PFSK-1 (cell line): ENCODE measurements at regions not wholly inside any gene's neighbourhood (a gene's known extent, or its start where the extent isn't known, plus 50 kb on each side); places are given as distances from the start of the nearest gene placed in this dataset.

Experiments
- FOXP2 ChIP-seq: optimal IDR thresholded peaks from 2 replicates; pipeline ENCODE3; 2011; ENCODE audit warnings: borderline replicate concordance, control low read depth, inconsistent platforms; ENCODE audit not compliant: insufficient read depth; ENCODE audit errors: extremely low read length, extremely low read depth
- POLR2AphosphoS5 ChIP-seq: IDR thresholded peaks from 2 replicates; pipeline ENCODE4 v1.6.1; 2012; ENCODE audit warnings: low read depth, mild to moderate bottlenecking, control low read depth, low read length, moderate library complexity
- SIN3A ChIP-seq: IDR thresholded peaks from 2 replicates; pipeline ENCODE4 v1.6.1; 2012; ENCODE audit warnings: mild to moderate bottlenecking, low read length, moderate library complexity, borderline replicate concordance; ENCODE audit not compliant: insufficient read depth
- TAF1 ChIP-seq: IDR thresholded peaks from 2 replicates; pipeline ENCODE4 v1.6.1; 2012; ENCODE audit warnings: low read length, control low read depth, borderline replicate concordance; ENCODE audit not compliant: insufficient read depth
- TF ChIP-seq, protein P1 (sequence below), 2 experiments: IDR thresholded peaks; 2 replicates each; pipeline versions ENCODE4 v1.6.1 to v1.8.0; 2011 to 2012; ENCODE audit warnings: low read depth in 2 of 2, low read length in 2 of 2, control low read depth in 1 of 2, inconsistent platforms in 1 of 2, mild to moderate bottlenecking in 1 of 2, moderate library complexity in 1 of 2; ENCODE audit not compliant: insufficient read depth in 1 of 2

DNA sequence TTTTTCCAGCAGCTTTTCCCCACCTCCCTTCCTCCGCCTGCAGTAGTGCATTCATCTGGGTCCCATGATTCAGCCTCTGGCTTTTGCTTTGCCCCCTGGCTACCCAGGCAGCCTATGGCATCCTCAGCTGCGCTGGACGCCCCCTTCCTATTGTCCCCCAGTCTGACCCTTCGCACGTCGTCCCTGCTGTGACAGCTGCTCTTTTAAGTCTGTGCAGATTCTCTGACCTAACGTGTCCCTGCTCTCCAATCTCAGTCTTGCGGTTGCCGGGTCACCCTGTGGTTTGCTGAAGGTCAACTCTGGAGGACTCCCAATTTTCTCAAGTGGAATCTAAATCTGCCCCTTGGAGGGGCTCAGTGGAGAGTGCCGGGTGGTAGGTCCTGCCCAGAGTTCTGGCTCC is 294.3 kb downstream of the CDC5L start:
- TF ChIP-seq FOXP2 (no peak), TAF1 (no peak), POLR2AphosphoS5 (no peak), SIN3A (no peak)
- TF ChIP-seq, protein P1, sequence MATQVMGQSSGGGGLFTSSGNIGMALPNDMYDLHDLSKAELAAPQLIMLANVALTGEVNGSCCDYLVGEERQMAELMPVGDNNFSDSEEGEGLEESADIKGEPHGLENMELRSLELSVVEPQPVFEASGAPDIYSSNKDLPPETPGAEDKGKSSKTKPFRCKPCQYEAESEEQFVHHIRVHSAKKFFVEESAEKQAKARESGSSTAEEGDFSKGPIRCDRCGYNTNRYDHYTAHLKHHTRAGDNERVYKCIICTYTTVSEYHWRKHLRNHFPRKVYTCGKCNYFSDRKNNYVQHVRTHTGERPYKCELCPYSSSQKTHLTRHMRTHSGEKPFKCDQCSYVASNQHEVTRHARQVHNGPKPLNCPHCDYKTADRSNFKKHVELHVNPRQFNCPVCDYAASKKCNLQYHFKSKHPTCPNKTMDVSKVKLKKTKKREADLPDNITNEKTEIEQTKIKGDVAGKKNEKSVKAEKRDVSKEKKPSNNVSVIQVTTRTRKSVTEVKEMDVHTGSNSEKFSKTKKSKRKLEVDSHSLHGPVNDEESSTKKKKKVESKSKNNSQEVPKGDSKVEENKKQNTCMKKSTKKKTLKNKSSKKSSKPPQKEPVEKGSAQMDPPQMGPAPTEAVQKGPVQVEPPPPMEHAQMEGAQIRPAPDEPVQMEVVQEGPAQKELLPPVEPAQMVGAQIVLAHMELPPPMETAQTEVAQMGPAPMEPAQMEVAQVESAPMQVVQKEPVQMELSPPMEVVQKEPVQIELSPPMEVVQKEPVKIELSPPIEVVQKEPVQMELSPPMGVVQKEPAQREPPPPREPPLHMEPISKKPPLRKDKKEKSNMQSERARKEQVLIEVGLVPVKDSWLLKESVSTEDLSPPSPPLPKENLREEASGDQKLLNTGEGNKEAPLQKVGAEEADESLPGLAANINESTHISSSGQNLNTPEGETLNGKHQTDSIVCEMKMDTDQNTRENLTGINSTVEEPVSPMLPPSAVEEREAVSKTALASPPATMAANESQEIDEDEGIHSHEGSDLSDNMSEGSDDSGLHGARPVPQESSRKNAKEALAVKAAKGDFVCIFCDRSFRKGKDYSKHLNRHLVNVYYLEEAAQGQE (IDR thresholded peaks at IDR 0.05; ENCODE audit: insufficient read depth in 1 of 2, low read depth in 2 of 2, low read length in 2 of 2), result no peak

DNA sequence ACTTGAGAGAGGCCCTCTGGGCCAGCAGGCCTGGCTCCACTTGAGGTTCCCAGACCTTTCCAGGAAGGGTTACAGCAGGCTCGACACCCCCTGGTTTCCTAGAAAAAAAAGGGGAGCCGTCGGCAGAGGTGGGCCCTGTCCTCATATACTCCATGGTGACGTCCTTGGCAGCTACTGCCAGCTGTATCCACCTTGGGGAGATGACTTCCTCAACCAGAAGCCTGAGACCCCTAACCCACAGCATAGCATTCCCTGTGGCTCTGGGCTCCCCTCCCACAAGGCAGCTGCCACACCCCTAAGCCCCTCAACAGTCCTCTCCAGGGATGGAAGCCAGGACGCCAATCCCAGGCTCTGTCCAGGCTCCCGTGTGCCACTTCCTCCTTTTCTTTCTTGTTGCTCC is 294.8 kb downstream of the CDC5L start:
- TF ChIP-seq TAF1 (no peak), POLR2AphosphoS5 (no peak), FOXP2 (no peak), SIN3A (no peak)
- TF ChIP-seq, protein P1 (IDR thresholded peaks at IDR 0.05; ENCODE audit: insufficient read depth in 1 of 2, low read depth in 2 of 2, low read length in 2 of 2), result no peak

DNA sequence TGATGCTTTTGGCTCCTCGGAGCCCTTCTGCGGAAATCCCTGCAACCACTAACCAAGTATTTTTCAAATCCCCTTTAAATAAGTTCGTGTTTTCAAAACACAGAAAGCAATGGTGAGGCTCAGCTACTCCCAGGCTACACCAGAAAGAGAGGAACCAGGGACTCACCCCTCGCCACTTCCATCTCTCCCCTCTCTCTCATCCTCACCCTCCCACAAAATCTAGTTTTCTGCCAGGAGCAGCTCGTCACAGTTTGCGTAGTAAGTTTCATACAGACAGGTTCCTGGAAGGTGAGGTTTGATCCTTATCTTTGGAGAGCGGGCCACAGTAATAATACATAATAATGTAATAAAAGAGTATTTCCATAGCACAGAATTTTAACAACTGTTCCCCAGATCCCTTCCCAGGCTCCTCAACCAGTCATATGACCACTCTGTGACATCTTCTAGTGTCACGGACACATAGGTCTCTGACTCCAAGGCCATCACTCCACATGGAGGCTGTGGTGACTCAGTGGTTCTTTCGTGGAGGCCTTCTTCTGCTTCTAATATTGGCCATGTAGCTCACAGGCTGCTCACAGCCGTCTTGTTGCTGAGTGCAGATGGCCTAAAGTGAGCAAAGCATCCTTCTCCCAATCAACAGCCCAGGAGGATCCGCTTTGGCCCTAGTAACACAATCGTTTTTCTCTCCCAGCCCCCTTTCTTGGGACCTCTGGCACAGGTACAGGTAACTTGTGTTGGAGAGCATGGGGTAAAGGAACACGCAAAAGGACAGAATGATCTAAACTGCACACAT is 295.7 kb downstream of the CDC5L start:
- TF ChIP-seq POLR2AphosphoS5, result no peak
- TF ChIP-seq, protein P1 (IDR thresholded peaks at IDR 0.05; ENCODE audit: insufficient read depth in 1 of 2, low read depth in 2 of 2, low read length in 2 of 2), result no peak
- TF ChIP-seq FOXP2, result no peak
- TF ChIP-seq SIN3A, result no peak
- no peak for TF ChIP-seq TAF1

- TF ChIP-seq FOXP2 (no peak), TAF1 (no peak), POLR2AphosphoS5 (no peak), SIN3A (no peak)
- TF ChIP-seq, protein P1 (IDR thresholded peaks at IDR 0.05; ENCODE audit: insufficient read depth in 1 of 2, low read depth in 2 of 2, low read length in 2 of 2), result no peak
These were observed 297.7 kb downstream of the CDC5L start for GRCh38 chr6:44685213-44685612.
